B cell (primary cell): ENCODE measurements at regions not wholly inside any gene's neighbourhood (a gene's known extent, or its start where the extent isn't known, plus 50 kb on each side); places are given as distances from the start of the nearest gene placed in this dataset.

Source experiments
- CTCF ChIP-seq: fragments of 200-600 bp; IDR thresholded peaks from one replicate; pipeline ENCODE4 v1.8.0; 2022; ENCODE audit warnings: antibody characterized with exemption, mild to moderate bottlenecking
- EZH2 ChIP-seq: IDR thresholded peaks from 2 replicates; pipeline ENCODE4 v1.6.1; 2012; ENCODE audit warnings: borderline replicate concordance, low read depth, mild to moderate bottlenecking, moderate library complexity, low read length; ENCODE audit not compliant: insufficient read depth, poor library complexity, severe bottlenecking

GRCh38 chr16:64700628-64701027 lies 421.2 kb downstream of the CDH11 start:
- TF ChIP-seq CTCF (no peak), EZH2 (no peak)
